A549 (cell line): ENCODE measurements at regions not wholly inside any gene's neighbourhood (a gene's known extent, or its start where the extent isn't known, plus 50 kb on each side); places are given as distances from the start of the nearest gene placed in this dataset.
"Not testable (repeated sequence)": the region's sequence is repeated elsewhere in the genome, so short reads cannot be mapped to it uniquely, and the experiment has no call there.

Experiments used
- FOXS1 ChIP-seq: fragments of 250-450 bp; sonication (Bioruptor Pico); IDR thresholded peaks from 2 replicates; pipeline ENCODE4 v1.5.0; 2020; ENCODE audit warnings: mild to moderate bottlenecking, moderate library complexity
- GATA3 ChIP-seq: IDR thresholded peaks from 2 replicates; pipeline ENCODE4 v1.6.1; 2012; ENCODE audit warnings: borderline replicate concordance
- KDM1A ChIP-seq: fragments of 200-600 bp; sonication (generic); IDR thresholded peaks from 2 replicates; pipeline ENCODE4 v1.6.1; 2016; ENCODE audit warnings: low read depth, mild to moderate bottlenecking
- POLR2A ChIP-seq: IDR thresholded peaks from 2 replicates; pipeline ENCODE4 v1.6.1; 2012; ENCODE audit warnings: mild to moderate bottlenecking, low read length
- RFX5 ChIP-seq: fragments of 450-650 bp; IDR thresholded peaks from 2 replicates; pipeline ENCODE4 v1.7.1; 2014; ENCODE audit warnings: antibody characterized with exemption, mild to moderate bottlenecking, moderate library complexity
- TP53 ChIP-seq: fragments of 250-450 bp; sonication (Bioruptor Pico); IDR thresholded peaks from 2 replicates; pipeline ENCODE4 v1.5.0; 2021; ENCODE audit warnings: mild to moderate bottlenecking, moderate library complexity
- ZFP36 ChIP-seq: fragments of 450-650 bp; IDR thresholded peaks from 2 replicates; pipeline ENCODE4 v1.6.1; 2014; ENCODE audit warnings: borderline replicate concordance; ENCODE audit not compliant: partially characterized antibody
- TF ChIP-seq, protein P1 (sequence below): fragments of 450-650 bp; IDR thresholded peaks from 2 replicates; pipeline ENCODE4 v1.6.1; 2014; ENCODE audit warnings: antibody characterized with exemption
- TF ChIP-seq, protein P2 (sequence below): IDR thresholded peaks from 2 replicates; pipeline ENCODE4 v1.6.1; 2012
- TF ChIP-seq, protein P3 (sequence below): fragments of >200 bp; sonication (Bioruptor Twin); formaldehyde crosslinking; IDR thresholded peaks from 3 replicates; pipeline ENCODE4 v1.5.1; 2016

DNA sequence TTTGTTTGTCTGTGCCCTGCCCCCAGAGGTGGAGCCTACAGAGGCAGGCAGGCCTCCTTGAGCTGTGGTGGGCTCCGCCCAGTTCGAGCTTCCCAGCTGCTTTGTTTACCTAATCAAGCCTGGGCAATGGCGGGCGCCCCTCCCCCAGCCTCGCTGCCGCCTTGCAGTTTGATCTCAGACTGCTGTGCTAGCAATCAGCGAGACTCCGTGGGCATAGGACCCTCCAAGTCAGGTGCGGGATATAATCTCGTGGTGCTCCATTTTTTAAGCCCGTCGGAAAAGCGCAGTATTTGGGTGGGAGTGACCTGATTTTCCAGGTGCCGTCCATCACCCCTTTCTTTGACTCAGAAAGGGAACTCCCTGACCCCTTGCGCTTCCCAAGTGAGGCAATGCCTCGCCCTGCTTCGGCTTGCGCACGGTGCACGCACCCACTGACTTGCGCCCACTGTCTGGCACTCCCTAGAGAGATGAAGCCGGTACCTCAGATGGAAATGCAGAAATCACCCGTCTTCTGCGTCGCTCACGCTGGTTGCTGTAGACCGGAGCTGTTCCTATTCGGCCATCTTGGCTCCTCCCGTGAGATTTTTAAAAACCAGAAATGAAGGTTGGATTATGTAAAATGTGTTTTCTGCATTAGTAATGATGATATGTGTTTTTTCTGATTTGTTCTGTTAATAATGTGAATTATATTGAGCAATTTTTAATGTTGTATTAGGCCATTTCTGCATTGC is 59.7 kb downstream of the CYTL1 start:
- TF ChIP-seq FOXS1; TP53 (CRISPR knock-in tag); RFX5; GATA3; POLR2A; ZFP36; KDM1A: not testable (repeated sequence)
- TF ChIP-seq, protein P1, sequence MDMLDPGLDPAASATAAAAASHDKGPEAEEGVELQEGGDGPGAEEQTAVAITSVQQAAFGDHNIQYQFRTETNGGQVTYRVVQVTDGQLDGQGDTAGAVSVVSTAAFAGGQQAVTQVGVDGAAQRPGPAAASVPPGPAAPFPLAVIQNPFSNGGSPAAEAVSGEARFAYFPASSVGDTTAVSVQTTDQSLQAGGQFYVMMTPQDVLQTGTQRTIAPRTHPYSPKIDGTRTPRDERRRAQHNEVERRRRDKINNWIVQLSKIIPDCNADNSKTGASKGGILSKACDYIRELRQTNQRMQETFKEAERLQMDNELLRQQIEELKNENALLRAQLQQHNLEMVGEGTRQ: not testable (repeated sequence)
- TF ChIP-seq, protein P2, sequence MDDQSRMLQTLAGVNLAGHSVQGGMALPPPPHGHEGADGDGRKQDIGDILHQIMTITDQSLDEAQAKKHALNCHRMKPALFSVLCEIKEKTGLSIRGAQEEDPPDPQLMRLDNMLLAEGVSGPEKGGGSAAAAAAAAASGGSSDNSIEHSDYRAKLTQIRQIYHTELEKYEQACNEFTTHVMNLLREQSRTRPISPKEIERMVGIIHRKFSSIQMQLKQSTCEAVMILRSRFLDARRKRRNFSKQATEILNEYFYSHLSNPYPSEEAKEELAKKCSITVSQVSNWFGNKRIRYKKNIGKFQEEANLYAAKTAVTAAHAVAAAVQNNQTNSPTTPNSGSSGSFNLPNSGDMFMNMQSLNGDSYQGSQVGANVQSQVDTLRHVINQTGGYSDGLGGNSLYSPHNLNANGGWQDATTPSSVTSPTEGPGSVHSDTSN: not testable (repeated sequence)
- TF ChIP-seq, protein P3, sequence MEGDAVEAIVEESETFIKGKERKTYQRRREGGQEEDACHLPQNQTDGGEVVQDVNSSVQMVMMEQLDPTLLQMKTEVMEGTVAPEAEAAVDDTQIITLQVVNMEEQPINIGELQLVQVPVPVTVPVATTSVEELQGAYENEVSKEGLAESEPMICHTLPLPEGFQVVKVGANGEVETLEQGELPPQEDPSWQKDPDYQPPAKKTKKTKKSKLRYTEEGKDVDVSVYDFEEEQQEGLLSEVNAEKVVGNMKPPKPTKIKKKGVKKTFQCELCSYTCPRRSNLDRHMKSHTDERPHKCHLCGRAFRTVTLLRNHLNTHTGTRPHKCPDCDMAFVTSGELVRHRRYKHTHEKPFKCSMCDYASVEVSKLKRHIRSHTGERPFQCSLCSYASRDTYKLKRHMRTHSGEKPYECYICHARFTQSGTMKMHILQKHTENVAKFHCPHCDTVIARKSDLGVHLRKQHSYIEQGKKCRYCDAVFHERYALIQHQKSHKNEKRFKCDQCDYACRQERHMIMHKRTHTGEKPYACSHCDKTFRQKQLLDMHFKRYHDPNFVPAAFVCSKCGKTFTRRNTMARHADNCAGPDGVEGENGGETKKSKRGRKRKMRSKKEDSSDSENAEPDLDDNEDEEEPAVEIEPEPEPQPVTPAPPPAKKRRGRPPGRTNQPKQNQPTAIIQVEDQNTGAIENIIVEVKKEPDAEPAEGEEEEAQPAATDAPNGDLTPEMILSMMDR: not testable (repeated sequence)
